AG10803 (cell line): ENCODE measurements at regions not wholly inside any gene's neighbourhood (a gene's known extent, or its start where the extent isn't known, plus 50 kb on each side); places are given as distances from the start of the nearest gene placed in this dataset.

ENCODE experiments used
- DNase-seq: peaks from one replicate; pipeline ENCODE4 v3.0.0; 2010; ENCODE audit warnings: low read depth
- H3K4me3 ChIP-seq: 2 replicates; pipeline ENCODE4 v1.5.1; 2011; ENCODE audit warnings: mild to moderate bottlenecking, low read length, control low read depth
- CTCF ChIP-seq: conservative IDR thresholded peaks from 2 replicates; pipeline ENCODE4 v1.5.1; 2011; ENCODE audit warnings: mild to moderate bottlenecking, low read length, control low read depth, inconsistent platforms

- DNase-seq: no peak
- no peak for TF ChIP-seq CTCF
- no peak overlapping the region for H3K4me3 ChIP-seq
Observed at GRCh38 chr13:97074618-97075017, 80.3 kb upstream of the OXGR1 start.

- DNase-seq: no peak
- TF ChIP-seq CTCF: no peak
- H3K4me3 ChIP-seq: no peak overlapping the region
Observed at GRCh38 chr13:97076898-97077297, 82.6 kb upstream of the OXGR1 start.

GRCh38 chr13:97077341-97077740 lies 83.1 kb upstream of the OXGR1 start:
- TF ChIP-seq CTCF: no peak
- H3K4me3 ChIP-seq: no peak overlapping the region
- no peak for DNase-seq

GRCh38 chr13:97079726-97080125 lies 85.5 kb upstream of the OXGR1 start:
- DNase-seq: no peak
- TF ChIP-seq CTCF: no peak
- no peak overlapping the region for H3K4me3 ChIP-seq

- no peak overlapping the region for H3K4me3 ChIP-seq
- TF ChIP-seq CTCF: no peak
- DNase-seq: no peak
Observed at GRCh38 chr13:97082461-97083207, 88.4 kb upstream of the OXGR1 start.

GRCh38 chr13:97091196-97091595 lies 96.9 kb upstream of the OXGR1 start:
- TF ChIP-seq CTCF: no peak
- DNase-seq: no peak
- H3K4me3 ChIP-seq: no peak overlapping the region

GRCh38 chr13:97100821-97101220 lies 106.5 kb upstream of the OXGR1 start:
- no peak for DNase-seq
- TF ChIP-seq CTCF: no peak
- H3K4me3 ChIP-seq: no peak overlapping the region
